Embryonic facial prominence (tissue), 1 donor: ENCODE measurements at regions not wholly inside any gene's neighbourhood (a gene's known extent, or its start where the extent isn't known, plus 50 kb on each side); places are given as distances from the start of the nearest gene placed in this dataset.

ENCODE experiments used
- DNase-seq: peaks from one replicate; pipeline ENCODE4 v3.0.0-alpha.2; 2016; ENCODE audit errors: extremely low spot score

DNA sequence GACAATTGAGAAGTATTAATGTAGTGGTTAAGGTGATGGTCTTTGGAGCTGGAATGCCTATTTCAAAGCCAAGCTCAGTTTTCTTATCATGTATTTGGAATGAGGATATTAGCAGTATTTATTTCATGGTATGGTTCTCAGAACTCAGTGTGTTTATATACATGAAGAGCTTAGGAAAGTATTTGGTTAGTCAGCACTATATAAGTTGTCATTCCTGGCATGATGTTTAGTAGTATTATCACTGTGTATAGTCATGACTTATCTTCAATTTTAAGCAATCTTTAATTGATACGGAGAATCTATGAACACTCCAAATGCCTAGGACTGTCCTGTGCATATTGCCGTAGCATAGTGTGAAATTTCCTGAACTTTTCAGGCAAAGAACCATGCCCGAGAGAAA lies 501.9 kb upstream of the USP24 start:
- DNase-seq: no peak

- no peak for DNase-seq
Observed at GRCh38 chr1:55716610-55717009, 501.4 kb upstream of the USP24 start.

DNA sequence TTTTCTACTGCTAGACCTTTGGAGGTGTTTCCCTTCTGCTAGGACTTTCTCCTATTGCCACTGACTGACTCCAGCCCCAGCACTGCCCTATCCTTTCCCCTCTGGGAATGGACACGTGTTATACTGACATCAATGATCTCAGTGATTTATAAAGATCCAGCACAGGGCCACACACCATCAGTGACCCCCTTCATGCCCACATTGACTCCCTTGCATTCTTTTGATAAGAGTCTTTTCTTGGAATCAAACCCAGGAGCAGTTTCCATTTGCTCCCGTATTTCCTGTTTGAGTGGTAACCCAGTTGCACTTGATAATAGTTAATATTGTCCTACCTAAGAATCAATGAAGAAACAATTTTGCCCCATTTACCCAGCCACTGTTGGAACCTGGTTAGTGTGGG lies 501.0 kb upstream of the USP24 start:
- DNase-seq: no peak

- no peak for DNase-seq
Observed at GRCh38 chr1:55714230-55714629, 499.1 kb upstream of the USP24 start.

- DNase-seq: no peak
Observed at GRCh38 chr1:55713516-55713915, 498.4 kb upstream of the USP24 start.

GRCh38 chr1:55712148-55712547 lies 497.0 kb upstream of the USP24 start:
- DNase-seq: no peak

DNA sequence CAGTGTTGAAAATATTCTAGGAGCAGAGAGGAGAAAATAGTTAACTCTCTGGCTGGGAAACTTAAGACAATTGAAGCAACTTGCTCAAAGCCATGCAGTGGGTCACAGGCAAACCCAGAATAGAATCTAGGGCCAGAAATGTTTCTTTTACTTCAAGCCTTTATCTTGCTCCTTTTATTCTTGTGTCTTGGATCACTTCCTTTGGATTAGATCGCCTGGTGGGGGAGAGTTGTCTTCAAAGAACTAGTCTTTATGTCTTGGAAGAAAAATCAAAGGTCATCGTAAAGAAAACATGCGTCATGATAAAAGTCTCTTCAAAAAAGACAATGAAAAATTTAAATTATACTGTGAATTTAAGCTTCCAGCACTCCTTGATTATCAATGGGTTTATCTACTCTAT lies 493.6 kb upstream of the USP24 start:
- no peak for DNase-seq

GRCh38 chr1:55707846-55708245 lies 492.7 kb upstream of the USP24 start:
- no peak for DNase-seq

DNA sequence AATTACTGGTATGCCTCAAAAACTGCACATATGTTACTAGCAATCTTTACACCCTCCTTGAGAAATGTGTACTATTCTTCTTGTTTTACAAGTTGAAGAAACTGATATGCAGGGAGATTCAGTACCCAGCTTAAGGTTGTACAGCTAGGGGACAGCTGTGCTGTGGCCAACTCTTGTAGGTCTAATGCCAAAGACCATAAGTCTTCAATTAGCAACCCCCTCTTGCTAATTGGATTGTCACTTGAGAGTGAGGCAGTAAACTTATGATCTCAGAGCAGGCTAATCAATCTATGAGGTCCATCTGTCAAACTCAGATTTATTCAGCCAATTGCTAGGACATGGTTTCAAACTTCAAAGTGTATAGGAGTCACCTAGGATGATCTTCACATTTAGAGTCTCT lies 492.0 kb upstream of the USP24 start:
- DNase-seq: no peak

- DNase-seq: no peak
Observed at GRCh38 chr1:55706397-55706796, 491.2 kb upstream of the USP24 start.

DNA sequence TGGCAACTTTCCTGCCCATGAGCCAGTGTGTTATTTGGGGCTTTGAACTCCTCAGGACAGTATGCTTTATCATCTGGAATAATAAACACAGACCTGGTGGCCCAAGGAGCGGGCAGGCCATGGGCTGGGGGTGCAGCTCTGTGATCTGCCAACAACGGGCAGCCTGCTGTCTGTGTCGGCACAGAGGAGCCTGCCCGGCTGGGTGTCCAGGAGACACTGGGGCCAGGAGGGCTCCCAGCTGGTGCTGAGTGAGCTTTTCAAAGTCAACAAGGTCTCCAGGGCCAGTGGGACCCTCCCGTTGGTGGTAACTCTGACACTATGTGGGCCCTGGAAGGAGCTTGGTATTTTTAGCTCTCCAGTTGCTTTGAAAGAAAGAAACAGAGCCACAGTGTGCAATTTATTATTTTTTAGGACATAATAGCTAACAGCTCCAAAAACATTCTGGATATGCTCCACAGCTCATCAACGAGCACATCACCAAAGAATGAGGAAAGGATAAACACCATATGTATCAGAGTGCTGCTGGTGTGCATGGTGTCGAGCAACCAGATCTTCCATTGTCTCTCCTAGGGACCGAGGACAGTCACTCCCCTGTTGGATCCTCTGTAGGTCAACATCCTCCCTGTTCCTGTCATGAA lies 488.7 kb upstream of the USP24 start:
- no peak for DNase-seq

DNA sequence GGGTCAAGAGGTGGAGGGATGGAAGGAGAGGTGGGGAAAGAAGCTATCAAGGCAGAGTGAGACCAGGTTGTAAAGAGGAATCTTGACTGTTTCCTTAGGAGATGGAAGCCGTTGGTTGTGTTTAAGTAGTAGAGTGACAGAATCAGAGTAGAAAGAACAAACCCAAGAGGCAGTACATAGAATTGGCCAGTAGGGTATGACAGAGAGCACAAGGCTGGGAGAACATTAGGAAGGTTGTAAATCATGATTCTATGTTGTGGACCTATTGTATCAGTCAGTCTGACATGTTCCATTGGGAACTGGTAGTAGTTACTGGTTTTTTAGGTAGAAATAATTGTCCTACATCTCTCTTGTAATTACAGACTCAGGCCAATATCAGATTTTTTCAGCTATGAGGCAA lies 486.9 kb upstream of the USP24 start:
- DNase-seq: no peak

GRCh38 chr1:55700359-55701130 lies 485.4 kb upstream of the USP24 start:
- no peak for DNase-seq

DNA sequence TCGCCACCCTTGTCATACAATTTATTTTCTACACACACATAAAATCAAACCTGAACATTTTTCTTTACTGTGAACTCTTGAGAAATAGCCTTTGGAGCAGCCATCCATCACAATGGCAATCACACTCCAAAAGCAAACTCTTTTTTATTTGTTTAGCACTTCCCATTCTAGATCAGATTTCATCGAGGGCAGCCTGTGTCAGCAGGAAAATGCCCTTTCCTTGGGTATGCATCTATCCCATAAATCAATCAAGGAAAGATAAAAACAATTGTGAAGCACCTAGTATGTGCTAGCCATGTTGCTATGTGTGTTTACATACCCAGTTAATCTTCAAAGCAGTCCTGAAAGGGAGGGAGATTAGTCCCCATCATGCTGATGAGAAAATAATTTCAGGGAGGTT lies 484.1 kb upstream of the USP24 start:
- no peak for DNase-seq

DNA sequence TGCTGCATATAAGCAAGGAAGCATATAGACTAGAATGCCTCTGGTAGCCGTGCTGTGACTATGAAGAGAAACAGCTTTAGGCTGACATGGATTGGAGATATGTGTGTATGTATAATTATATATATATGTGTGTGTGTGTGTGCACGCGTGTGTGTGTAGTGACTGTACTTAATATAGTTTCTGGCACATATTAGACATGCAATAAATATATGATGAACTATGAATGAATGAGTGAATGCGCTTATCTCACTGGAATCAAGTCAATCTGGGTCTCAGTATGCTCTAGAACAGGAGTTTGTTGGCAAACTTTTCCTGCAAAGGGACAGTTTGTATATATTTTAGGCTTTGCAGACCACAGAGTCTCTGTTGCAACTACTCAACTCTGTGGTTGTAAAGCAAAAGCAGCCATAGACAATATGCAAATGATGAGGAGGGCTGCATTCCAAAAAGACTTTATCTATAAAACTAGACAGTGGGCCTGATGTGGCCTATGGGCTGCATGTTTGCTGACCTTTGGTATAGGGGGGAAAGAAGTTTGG lies 482.9 kb upstream of the USP24 start:
- no peak for DNase-seq

- no peak for DNase-seq
Observed at GRCh38 chr1:55696891-55697290, 481.7 kb upstream of the USP24 start.

- DNase-seq: no peak
Observed at GRCh38 chr1:55696181-55696754, 481.1 kb upstream of the USP24 start.

GRCh38 chr1:55695552-55695951 lies 480.4 kb upstream of the USP24 start:
- no peak for DNase-seq

DNA sequence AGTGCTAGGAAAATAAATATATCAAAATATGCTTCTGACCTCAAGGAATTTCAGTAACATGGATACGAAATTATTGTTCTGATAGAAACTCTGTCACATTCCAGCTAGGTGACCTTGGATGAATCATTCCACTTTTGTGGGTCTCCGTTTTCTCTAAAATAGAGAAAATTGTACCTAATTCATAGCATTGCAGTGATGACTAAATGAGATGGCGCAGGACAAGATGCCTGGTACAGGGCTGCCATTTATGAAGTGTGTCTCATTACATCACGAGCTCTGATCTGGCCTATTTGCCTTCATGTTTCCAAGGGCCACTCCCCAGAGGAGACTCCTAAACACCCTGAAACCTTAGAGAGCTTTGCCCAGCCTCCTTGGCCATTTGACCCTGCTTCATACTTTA lies 480.0 kb upstream of the USP24 start:
- DNase-seq: no peak

DNA sequence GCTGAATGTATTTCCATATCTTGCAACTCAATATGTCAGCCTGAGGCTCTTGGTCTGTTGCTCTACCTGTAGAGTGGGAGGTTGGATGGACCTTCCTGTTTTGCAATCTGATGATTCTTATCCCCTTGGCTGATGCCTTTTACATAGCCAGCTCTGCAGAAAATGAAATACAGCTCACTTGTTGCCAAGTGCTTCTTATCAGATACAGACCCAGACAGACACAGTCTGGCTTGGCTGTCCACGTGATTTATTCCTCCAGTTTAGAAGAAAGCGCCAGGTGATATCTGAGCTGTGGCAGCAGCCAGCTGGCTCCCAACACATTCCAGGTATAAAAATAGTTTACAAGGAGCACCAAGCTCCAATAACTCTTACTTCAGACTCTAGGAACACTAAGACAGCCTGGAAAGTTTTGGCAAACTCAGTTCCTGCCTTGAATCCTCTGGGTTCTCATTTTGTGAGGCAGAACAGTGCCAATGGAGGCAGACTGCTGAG lies 479.2 kb upstream of the USP24 start:
- DNase-seq: no peak

DNA sequence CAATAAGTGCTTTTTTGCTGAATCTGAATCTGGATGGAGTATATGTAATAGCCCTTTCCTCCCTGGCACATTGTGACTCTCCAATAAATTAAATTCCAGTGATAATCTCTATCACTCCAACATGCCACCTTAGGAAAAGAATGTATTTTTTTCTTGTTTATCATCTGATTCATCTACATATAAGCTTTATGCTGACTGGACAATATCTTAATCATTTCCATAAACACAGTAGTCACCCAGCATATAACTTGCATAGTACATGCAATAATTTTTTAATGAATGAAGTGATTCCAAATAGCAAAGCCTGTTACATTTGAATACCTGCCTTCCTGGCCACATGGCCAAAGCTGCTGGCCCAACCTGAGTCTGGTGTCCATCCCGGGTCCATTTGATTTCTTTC lies 477.6 kb upstream of the USP24 start:
- no peak for DNase-seq

GRCh38 chr1:55690366-55690765 lies 475.2 kb upstream of the USP24 start:
- DNase-seq: no peak

GRCh38 chr1:55689800-55690199 lies 474.6 kb upstream of the USP24 start:
- DNase-seq: no peak
